GM23248 (cell line): ENCODE measurements at regions not wholly inside any gene's neighbourhood (a gene's known extent, or its start where the extent isn't known, plus 50 kb on each side); places are given as distances from the start of the nearest gene placed in this dataset.

Source experiments
- DNase-seq: peaks from one replicate; pipeline ENCODE4 v3.0.0-alpha.2; 2015
- H2AFZ ChIP-seq: fragments of 200-600 bp; sonication (generic); 2 replicates; pipeline ENCODE4 v1.6.1; 2016; ENCODE audit warnings: antibody characterized with exemption
- H3F3A ChIP-seq: fragments of 200-600 bp; sonication (generic); 2 replicates; pipeline ENCODE4 v1.6.1; 2016; ENCODE audit warnings: mild to moderate bottlenecking, antibody characterized with exemption, mixed run types; ENCODE audit not compliant: insufficient read depth
- H3K27ac ChIP-seq: fragments of 200-600 bp; sonication (generic); 2 replicates; pipeline ENCODE4 v1.5.1; 2016; ENCODE audit warnings: mild to moderate bottlenecking
- H3K27me3 ChIP-seq: fragments of 200-600 bp; sonication (generic); replicated peaks from 2 replicates; pipeline ENCODE4 v1.6.1; 2016; ENCODE audit warnings: mild to moderate bottlenecking; ENCODE audit not compliant: insufficient read depth
- H3K36me3 ChIP-seq: fragments of 200-600 bp; sonication (generic); 2 replicates; pipeline ENCODE4 v1.6.1; 2016; ENCODE audit warnings: low read depth, mild to moderate bottlenecking
- H3K4me1 ChIP-seq: fragments of 200-600 bp; sonication (generic); 2 replicates; pipeline ENCODE4 v1.6.1; 2016; ENCODE audit warnings: mild to moderate bottlenecking; ENCODE audit not compliant: insufficient read depth
- H3K4me2 ChIP-seq: fragments of 200-600 bp; sonication (generic); one replicate; pipeline ENCODE4 v1.6.1; 2016; ENCODE audit warnings: mild to moderate bottlenecking; ENCODE audit not compliant: unreplicated experiment
- H3K4me3 ChIP-seq: fragments of 200-600 bp; sonication (generic); 2 replicates; pipeline ENCODE4 v1.5.1; 2016; ENCODE audit warnings: mild to moderate bottlenecking
- H3K79me2 ChIP-seq: fragments of 200-600 bp; sonication (generic); 2 replicates; pipeline ENCODE4 v1.6.1; 2016; ENCODE audit warnings: mild to moderate bottlenecking; ENCODE audit not compliant: insufficient read depth
- H3K9ac ChIP-seq: fragments of 200-600 bp; sonication (generic); 2 replicates; pipeline ENCODE4 v1.6.1; 2016; ENCODE audit warnings: mild to moderate bottlenecking
- H3K9me2 ChIP-seq: fragments of 200-600 bp; sonication (generic); 2 replicates; pipeline ENCODE4 v1.6.1; 2016; ENCODE audit warnings: mixed run types, mild to moderate bottlenecking, moderate library complexity; ENCODE audit not compliant: insufficient read depth
- H3K9me3 ChIP-seq: fragments of 200-600 bp; sonication (generic); one replicate; pipeline ENCODE4 v1.6.1; 2017; ENCODE audit warnings: low read depth
- H4K20me1 ChIP-seq: fragments of 200-600 bp; sonication (generic); 2 replicates; pipeline ENCODE4 v1.6.0; 2016; ENCODE audit not compliant: insufficient read depth
- EZH2 ChIP-seq: fragments of 200-600 bp; sonication (generic); IDR thresholded peaks from 2 replicates; pipeline ENCODE4 v1.6.1; 2018; ENCODE audit warnings: antibody characterized with exemption, mild to moderate bottlenecking; ENCODE audit not compliant: insufficient read depth, poor library complexity, severe bottlenecking
- EZH2phosphoT487 ChIP-seq: fragments of 200-600 bp; sonication (generic); IDR thresholded peaks from 2 replicates; pipeline ENCODE4 v1.6.1; 2018; ENCODE audit warnings: antibody characterized with exemption, moderate library complexity, mild to moderate bottlenecking, low read depth; ENCODE audit not compliant: insufficient read depth
- WGBS, 2 experiments: methylation state at CpG; one replicate each; pipeline ENCODE4 v1.1.6; 2015 to 2017; ENCODE audit warnings: low lambda C conversion rate in 2 of 2, low coverage in 1 of 2; ENCODE audit errors: missing lambda C conversion rate in 2 of 2; 5-methylcytosine and 5-hydroxymethylcytosine counted together
- in situ Hi-C: fragments of 300-500 bp; cut with MboI; formaldehyde crosslinking; loops from 2 replicates; pipeline ENCODE4 v1.15.0; 2020

GRCh38 chr11:15728207-15728606 is 613.5 kb downstream of the INSC start:
- Histone ChIP-seq H2AFZ (no peak overlapping the region), H3K27me3 (0 out of 2 replicates have a peak, but pooled peaks cover 5% of the 10 kb centered on the region), H3K27ac (no peak overlapping the region), H3F3A (no peaks in the 10 kb centered on the region), H3K9me3 (no peaks in the 10 kb centered on the region), H3K4me3 (no peak overlapping the region), H3K9me2 (no peaks in the 10 kb centered on the region), H3K79me2 (no peaks in the 10 kb centered on the region), H3K36me3 (no peaks in the 10 kb centered on the region), H4K20me1 (no peaks in the 10 kb centered on the region), H3K9ac (no peak overlapping the region), H3K4me2 (no peak overlapping the region), H3K4me1 (no peaks in the 10 kb centered on the region)
- in situ Hi-C loops = no loop called here
- no peak for DNase-seq
- TF ChIP-seq EZH2phosphoT487 = no peak
- TF ChIP-seq EZH2 = no peak
- WGBS, 2 experiments = 3 to 12% methylated on average over 1 of the region's 1 CpG

GRCh38 chr11:15730263-15730994 is 615.7 kb downstream of the INSC start:
- Histone ChIP-seq H3K9me2 (no peaks in the 10 kb centered on the region), H3K4me3 (no peak overlapping the region), H3K4me1 (no peaks in the 10 kb centered on the region), H3K79me2 (no peaks in the 10 kb centered on the region), H2AFZ (no peak overlapping the region), H4K20me1 (no peaks in the 10 kb centered on the region), H3K36me3 (no peaks in the 10 kb centered on the region), H3K27me3 (0 out of 2 replicates have a peak, but pooled peaks cover 5% of the 10 kb centered on the region), H3K9ac (no peak overlapping the region), H3F3A (no peaks in the 10 kb centered on the region), H3K9me3 (no peaks in the 10 kb centered on the region), H3K4me2 (no peak overlapping the region), H3K27ac (no peak overlapping the region)
- in situ Hi-C loops = no loop called here
- TF ChIP-seq EZH2 (no peak), EZH2phosphoT487 (no peak)
- 16 to 20% methylated on average over 6 of the region's 6 CpGs for WGBS, 2 experiments
- no peak for DNase-seq

GRCh38 chr11:15730995-15731385 is 616.3 kb downstream of the INSC start:
- no peak for DNase-seq
- Histone ChIP-seq H3K9ac (no peak overlapping the region), H3K9me2 (no peaks in the 10 kb centered on the region), H2AFZ (no peak overlapping the region), H3K27me3 (0 out of 2 replicates have a peak, but pooled peaks cover 5% of the 10 kb centered on the region), H3K4me2 (no peak overlapping the region), H3K27ac (no peak overlapping the region), H3K4me1 (no peaks in the 10 kb centered on the region), H3K36me3 (no peaks in the 10 kb centered on the region), H3K9me3 (no peaks in the 10 kb centered on the region), H3K79me2 (no peaks in the 10 kb centered on the region), H3K4me3 (no peak overlapping the region), H3F3A (no peaks in the 10 kb centered on the region), H4K20me1 (no peaks in the 10 kb centered on the region)
- 0% methylated on average over 4 of the region's 4 CpGs for WGBS, 2 experiments
- in situ Hi-C loops = no loop called here
- TF ChIP-seq EZH2 = no peak
- TF ChIP-seq EZH2phosphoT487 = no peak

- Histone ChIP-seq H3K9me3 (no peaks in the 10 kb centered on the region), H3K9me2 (no peaks in the 10 kb centered on the region), H3K36me3 (no peaks in the 10 kb centered on the region), H3K27me3 (no peaks in the 10 kb centered on the region), H3K4me1 (no peaks in the 10 kb centered on the region), H3K4me3 (no peak overlapping the region), H2AFZ (no peak overlapping the region), H3K79me2 (no peaks in the 10 kb centered on the region), H3K4me2 (no peak overlapping the region), H3F3A (no peaks in the 10 kb centered on the region), H4K20me1 (no peaks in the 10 kb centered on the region), H3K9ac (no peak overlapping the region), H3K27ac (no peak overlapping the region)
- DNase-seq = no peak
- in situ Hi-C loops = no loop called here
- TF ChIP-seq EZH2 (no peak), EZH2phosphoT487 (no peak)
- WGBS, 2 experiments = 2 to 7% methylated on average over 4 of the region's 4 CpGs
Observed at GRCh38 chr11:15735706-15736105, 620.6 kb downstream of the SOX6 start.

- in situ Hi-C loops = no loop called here
- no peak for DNase-seq
- no peaks in the 10 kb centered on the region for H3K79me2 ChIP-seq
- H3K36me3 ChIP-seq = no peaks in the 10 kb centered on the region
- no peaks in the 10 kb centered on the region for H3K9me3 ChIP-seq
- H2AFZ ChIP-seq = no peak overlapping the region
- H3K4me1 ChIP-seq = no peaks in the 10 kb centered on the region
- TF ChIP-seq EZH2phosphoT487 (no peak), EZH2 (no peak)
- H3K4me2 ChIP-seq = no peak overlapping the region
- H3K4me3 ChIP-seq = no peak overlapping the region
- no peak overlapping the region for H3K9ac ChIP-seq
- H3K27ac ChIP-seq = no peak overlapping the region
- H4K20me1 ChIP-seq = no peaks in the 10 kb centered on the region
- H3K9me2 ChIP-seq = no peaks in the 10 kb centered on the region
- H3K27me3 ChIP-seq = no peaks in the 10 kb centered on the region
- no peaks in the 10 kb centered on the region for H3F3A ChIP-seq
Observed at GRCh38 chr11:15737320-15737719, 619.0 kb downstream of the SOX6 start.
